Aorta (tissue), 5 donors: ENCODE measurements at regions not wholly inside any gene's neighbourhood (a gene's known extent, or its start where the extent isn't known, plus 50 kb on each side); places are given as distances from the start of the nearest gene placed in this dataset.
"Not testable (repeated sequence)": the region's sequence is repeated elsewhere in the genome, so short reads cannot be mapped to it uniquely, and the experiment has no call there.

Experiments used
- ATAC-seq: fragments of 200-7000 bp; cut with Tn5 transposase; one replicate; pipeline ENCODE4 v1.9.1; 2022; ENCODE audit warnings: moderate library complexity; ENCODE audit not compliant: low FRiP score
- DNase-seq, 2 donors: peaks; one replicate each; pipeline ENCODE4 v3.0.0-alpha.2; 2020
- H3K27ac ChIP-seq, 2 donors: one replicate each; pipeline ENCODE4 v1.5.1; 2013; ENCODE audit warnings: low read length in 2 of 2, mild to moderate bottlenecking in 2 of 2, moderate library complexity in 2 of 2, control low read depth in 1 of 2, inconsistent platforms in 1 of 2, low read depth in 1 of 2
- H3K27me3 ChIP-seq, 2 donors: one replicate each; pipeline ENCODE4 v1.6.1; 2013; ENCODE audit warnings: control low read depth in 1 of 2, low read length in 1 of 2, mild to moderate bottlenecking in 1 of 2, moderate library complexity in 1 of 2; ENCODE audit not compliant: insufficient read depth in 2 of 2, control insufficient read depth in 1 of 2
- H3K36me3 ChIP-seq, 2 donors: one replicate each; pipeline ENCODE4 v1.6.1; 2013; ENCODE audit warnings: control low read depth in 1 of 2, low read length in 1 of 2, mild to moderate bottlenecking in 1 of 2; ENCODE audit not compliant: insufficient read depth in 2 of 2, control insufficient read depth in 1 of 2
- H3K4me1 ChIP-seq, 2 donors: one replicate each; pipeline ENCODE4 v1.6.1; 2013; ENCODE audit warnings: low read length in 2 of 2, control low read depth in 1 of 2, mild to moderate bottlenecking in 1 of 2, moderate library complexity in 1 of 2; ENCODE audit not compliant: insufficient read depth in 2 of 2, control insufficient read depth in 1 of 2
- H3K4me3 ChIP-seq, 2 donors: one replicate each; pipeline ENCODE4 v1.5.1; 2013; ENCODE audit warnings: low read length in 2 of 2, control low read depth in 1 of 2, mild to moderate bottlenecking in 1 of 2
- H3K9me3 ChIP-seq: one replicate; pipeline ENCODE4 v1.6.1; 2013; ENCODE audit warnings: mild to moderate bottlenecking, low read length; ENCODE audit not compliant: control insufficient read depth
- WGBS, 2 donors: extraction: QIAGEN DNeasy Blood & Tissue Kit; methylation state at CpG; one replicate each; pipeline ENCODE4 v1.1.7; 2013; 5-methylcytosine and 5-hydroxymethylcytosine counted together
- intact Hi-C, 2 donors: fragments of 100-400 bp; cut with DNase I; formaldehyde crosslinking; loops; one replicate each; pipeline versions ENCODE4 v1.14.2 to v1.15.0; 2022
- donor health status: healthy with polysubstance abuse.
- donor health status: Bipolar disorder and iron deficiency.
- donor health status: DM: no; HTN: no; CAD: no.
- donor health status: DM: no; HTN: no; CAD: no.
- donor health status: DM: yes; HTN: yes; CAD: no.

GRCh38 chr10:29730458-29730857, 95.7 kb upstream of the SVIL start:
- Histone ChIP-seq H3K27me3 (no peaks in the 10 kb centered on the region), H3K4me1 (peaks cover 4 to 8% of the 10 kb centered on the region in 2 donors), H3K36me3 (no peaks in the 10 kb centered on the region), H3K4me3 (no peak overlapping the region), H3K27ac (peak overlapping the region in 1 of 2 donors; percentile 43), H3K9me3 (no peaks in the 10 kb centered on the region)
- intact Hi-C loops = loop anchor here in 1 of 2 donors (10.0 kb wide), 1 partner anchor 196 kb away; no protein-coding TSS in a partner anchor
- no peak for ATAC-seq
- no peak for DNase-seq
- WGBS, 2 donors = 66 to 75% methylated on average over 5 of the region's 5 CpGs

DNA sequence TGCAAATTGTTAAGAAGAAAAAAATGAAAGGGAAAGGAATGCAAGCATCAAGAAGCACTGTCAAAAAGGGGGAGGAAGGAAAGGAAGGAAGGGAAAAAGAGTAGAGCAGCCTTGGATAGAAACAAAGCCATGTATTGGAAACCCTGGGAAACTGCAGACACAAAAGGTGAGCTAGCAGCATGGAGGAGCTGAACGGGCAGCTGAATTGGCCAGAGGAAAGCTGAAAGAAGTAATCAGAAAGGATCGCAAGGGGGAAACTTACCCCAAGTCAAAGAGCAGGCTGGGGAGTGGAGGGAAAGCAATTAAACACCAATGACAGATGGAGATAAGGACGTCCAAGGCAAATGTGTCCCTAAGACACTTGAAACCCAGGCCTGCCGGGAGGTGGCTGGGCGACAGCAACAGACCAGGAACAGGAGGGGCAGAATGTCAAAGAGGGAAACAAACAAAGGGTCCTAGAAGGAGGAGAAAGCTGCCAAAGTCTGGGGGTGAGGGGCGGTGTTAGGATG, 93.8 kb upstream of the SVIL start:
- Histone ChIP-seq H3K36me3 (no peaks in the 10 kb centered on the region), H3K27me3 (no peaks in the 10 kb centered on the region), H3K4me3 (peak overlapping the region in 1 of 2 donors; percentile 26), H3K4me1 (peaks cover 7 to 12% of the 10 kb centered on the region in 2 donors), H3K9me3 (no peaks in the 10 kb centered on the region), H3K27ac (peak overlapping the region in 1 of 2 donors; percentile 77)
- DNase-seq = no peak
- 20% methylated on average over 6 of the region's 6 CpGs for WGBS, 2 donors
- ATAC-seq = no peak
- intact Hi-C loops = no loop called here

DNA sequence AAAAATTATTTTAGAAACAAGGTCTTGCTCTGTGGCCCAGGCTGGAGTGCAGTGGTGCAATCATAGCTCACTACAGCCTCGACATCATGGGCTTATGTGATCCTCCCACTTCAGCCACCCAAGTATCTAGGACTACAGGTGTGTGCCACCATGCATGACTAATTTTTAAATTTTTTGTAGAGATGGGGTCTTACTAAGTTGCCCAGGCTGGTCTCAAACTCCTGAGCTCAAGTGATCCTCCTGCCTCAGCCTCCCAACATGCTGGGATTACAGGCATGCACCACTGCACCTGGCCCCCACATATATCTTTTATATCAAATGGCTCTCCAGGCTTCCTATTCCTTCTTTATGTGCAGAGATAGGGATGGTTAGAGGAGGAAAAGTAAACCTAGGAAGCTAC, 91.2 kb upstream of the SVIL start:
- H3K9me3 ChIP-seq, H3K36me3 ChIP-seq, H3K27ac ChIP-seq, intact Hi-C loops, ATAC-seq, H3K27me3 ChIP-seq, H3K4me3 ChIP-seq, DNase-seq: not testable (repeated sequence)
- H3K4me1 ChIP-seq = peaks cover 5 to 12% of the 10 kb centered on the region in 2 donors
- WGBS, 2 donors = 71 to 88% methylated on average over 1 of the region's 1 CpG

DNA sequence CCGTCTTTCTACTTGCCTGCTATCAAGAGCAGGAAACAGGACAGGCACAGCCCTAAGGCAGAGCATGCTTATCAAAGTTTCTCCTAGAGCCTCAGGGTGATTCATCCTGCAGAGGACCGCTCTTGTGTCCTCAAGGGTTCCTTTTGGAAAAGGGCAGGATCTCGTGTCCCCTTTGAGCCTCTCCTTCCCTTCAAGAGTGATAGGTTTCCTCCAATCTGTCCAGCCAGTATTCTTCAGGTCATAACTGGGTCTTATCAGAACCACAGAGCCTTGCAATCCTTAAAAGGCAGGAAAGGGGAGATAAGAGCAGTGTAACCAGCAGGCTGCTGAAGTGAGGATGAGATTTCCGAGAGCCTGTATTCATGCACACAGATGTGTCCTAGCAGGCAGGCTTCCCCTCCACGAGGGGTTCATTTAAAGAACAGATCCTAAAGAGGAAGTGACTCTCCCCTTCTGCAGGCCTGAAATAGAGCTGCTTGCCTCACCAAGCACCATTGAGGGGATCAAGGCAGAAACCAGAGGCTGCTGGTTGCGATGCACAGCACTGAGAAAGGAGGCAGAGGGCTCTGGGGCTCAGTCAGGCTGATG, 90.5 kb upstream of the SVIL start:
- no peak overlapping the region for H3K4me3 ChIP-seq
- DNase-seq (no peak), ATAC-seq (peak; percentile 40)
- H3K9me3 ChIP-seq = no peaks in the 10 kb centered on the region
- 14 to 16% methylated on average over 6 of the region's 6 CpGs for WGBS, 2 donors
- intact Hi-C loops = no loop called here
- no peaks in the 10 kb centered on the region for H3K27me3 ChIP-seq
- peaks cover 5 to 12% of the 10 kb centered on the region in 2 donors for H3K4me1 ChIP-seq
- H3K27ac ChIP-seq = peak overlapping the region in 1 of 2 donors; percentile 81
- H3K36me3 ChIP-seq = no peaks in the 10 kb centered on the region

DNA sequence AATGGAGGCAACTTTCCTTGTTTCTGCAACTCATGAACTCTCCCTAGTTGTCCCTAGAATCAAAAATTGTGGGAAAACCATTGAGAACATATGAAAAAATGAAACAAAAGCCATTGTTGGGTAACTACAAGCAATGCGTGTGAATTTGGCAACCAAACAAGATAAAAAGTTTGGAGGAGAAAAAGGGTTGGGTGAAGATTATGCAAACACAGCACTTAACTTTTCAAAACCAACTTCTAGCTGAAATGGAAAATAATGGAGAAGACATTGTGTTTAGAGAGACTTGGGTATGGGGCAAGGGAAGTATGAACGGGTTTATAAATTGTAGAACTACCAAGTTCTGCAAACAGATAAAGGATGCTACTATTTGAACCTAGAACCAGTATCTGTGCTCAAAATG, 89.0 kb upstream of the SVIL start:
- Histone ChIP-seq H3K27ac (no peak overlapping the region), H3K4me1 (peaks cover 5 to 12% of the 10 kb centered on the region in 2 donors), H3K36me3 (no peaks in the 10 kb centered on the region), H3K27me3 (no peaks in the 10 kb centered on the region), H3K4me3 (no peak overlapping the region), H3K9me3 (no peaks in the 10 kb centered on the region)
- intact Hi-C loops = no loop called here
- no peak for ATAC-seq
- 26 to 36% methylated on average over 2 of the region's 2 CpGs for WGBS, 2 donors
- DNase-seq = no peak

GRCh38 chr10:29722777-29723176, 88.0 kb upstream of the SVIL start:
- ATAC-seq (no peak), DNase-seq (no peak)
- Histone ChIP-seq H3K4me1 (peaks cover 3 to 12% of the 10 kb centered on the region in 2 donors), H3K9me3 (no peaks in the 10 kb centered on the region), H3K27ac (peak overlapping the region; percentile 28 to 57), H3K27me3 (no peaks in the 10 kb centered on the region), H3K36me3 (no peaks in the 10 kb centered on the region), H3K4me3 (peak overlapping the region in 1 of 2 donors; percentile 18)
- 47 to 53% methylated on average over 4 of the region's 4 CpGs for WGBS, 2 donors
- intact Hi-C loops = no loop called here

GRCh38 chr10:29720149-29720548, 85.4 kb upstream of the SVIL start:
- no peak for ATAC-seq
- no peak overlapping the region for H3K4me3 ChIP-seq
- H3K27me3 ChIP-seq = no peaks in the 10 kb centered on the region
- no peaks in the 10 kb centered on the region for H3K36me3 ChIP-seq
- peaks cover 2 to 7% of the 10 kb centered on the region in 2 donors for H3K4me1 ChIP-seq
- no peaks in the 10 kb centered on the region for H3K9me3 ChIP-seq
- intact Hi-C loops = no loop called here
- no peak for DNase-seq
- no peak overlapping the region for H3K27ac ChIP-seq

- intact Hi-C loops = no loop called here
- no peak for DNase-seq
- Histone ChIP-seq H3K4me1 (peaks cover 0 to 4% of the 10 kb centered on the region in 2 donors), H3K36me3 (no peaks in the 10 kb centered on the region), H3K27me3 (no peaks in the 10 kb centered on the region), H3K9me3 (no peaks in the 10 kb centered on the region), H3K27ac (no peak overlapping the region), H3K4me3 (no peak overlapping the region)
- ATAC-seq = no peak
- WGBS, 2 donors = 47 to 55% methylated on average over 4 of the region's 4 CpGs
These were observed 84.5 kb upstream of the SVIL start for GRCh38 chr10:29719281-29719675.

GRCh38 chr10:29715296-29715695, 80.5 kb upstream of the SVIL start:
- Histone ChIP-seq H3K36me3 (no peaks in the 10 kb centered on the region), H3K4me1 (peaks cover 4 to 5% of the 10 kb centered on the region in 2 donors), H3K4me3 (no peak overlapping the region), H3K27me3 (no peaks in the 10 kb centered on the region), H3K27ac (peak overlapping the region in 1 of 2 donors; percentile 28), H3K9me3 (no peaks in the 10 kb centered on the region)
- DNase-seq (no peak), ATAC-seq (no peak)
- intact Hi-C loops = no loop called here
- 54 to 55% methylated on average over 2 of the region's 2 CpGs for WGBS, 2 donors
